ENCODE measurements at regions not wholly inside any gene's neighbourhood (a gene's known extent, or its start where the extent isn't known, plus 50 kb on each side); places are given as distances from the start of the nearest gene placed in this dataset.

- Histone ChIP-seq H4K20me1 (ENCODE audit: insufficient read depth, poor library complexity, severe bottlenecking) (no peaks in the 10 kb centered on the region), H3K4me2 (no peak overlapping the region), H3K4me1 (ENCODE audit: insufficient read depth) (no peaks in the 10 kb centered on the region), H3K9me2 (replicated peaks; ENCODE audit: insufficient read depth) (no peaks in the 10 kb centered on the region), H3K79me2 (no peaks in the 10 kb centered on the region), H2AFZ (no peak overlapping the region), H3K27me3 (no peaks in the 10 kb centered on the region), H3K36me3 (replicated peaks; ENCODE audit: insufficient read depth, low read depth) (no peaks in the 10 kb centered on the region), H3K4me3 (no peak overlapping the region), H3K9me3 (ENCODE audit: low read depth) (no peaks in the 10 kb centered on the region), H3K27ac (no peak overlapping the region)
- DNase-seq (ENCODE audit: low spot score), result no peak
- TF ChIP-seq EZH2phosphoT487 (IDR thresholded peaks at IDR 0.05; ENCODE audit: low read depth, severe bottlenecking, unreplicated experiment), result no peak
- TF ChIP-seq EZH2 (IDR thresholded peaks at IDR 0.05; ENCODE audit: borderline replicate concordance), result no peak
- TF ChIP-seq, protein P1, sequence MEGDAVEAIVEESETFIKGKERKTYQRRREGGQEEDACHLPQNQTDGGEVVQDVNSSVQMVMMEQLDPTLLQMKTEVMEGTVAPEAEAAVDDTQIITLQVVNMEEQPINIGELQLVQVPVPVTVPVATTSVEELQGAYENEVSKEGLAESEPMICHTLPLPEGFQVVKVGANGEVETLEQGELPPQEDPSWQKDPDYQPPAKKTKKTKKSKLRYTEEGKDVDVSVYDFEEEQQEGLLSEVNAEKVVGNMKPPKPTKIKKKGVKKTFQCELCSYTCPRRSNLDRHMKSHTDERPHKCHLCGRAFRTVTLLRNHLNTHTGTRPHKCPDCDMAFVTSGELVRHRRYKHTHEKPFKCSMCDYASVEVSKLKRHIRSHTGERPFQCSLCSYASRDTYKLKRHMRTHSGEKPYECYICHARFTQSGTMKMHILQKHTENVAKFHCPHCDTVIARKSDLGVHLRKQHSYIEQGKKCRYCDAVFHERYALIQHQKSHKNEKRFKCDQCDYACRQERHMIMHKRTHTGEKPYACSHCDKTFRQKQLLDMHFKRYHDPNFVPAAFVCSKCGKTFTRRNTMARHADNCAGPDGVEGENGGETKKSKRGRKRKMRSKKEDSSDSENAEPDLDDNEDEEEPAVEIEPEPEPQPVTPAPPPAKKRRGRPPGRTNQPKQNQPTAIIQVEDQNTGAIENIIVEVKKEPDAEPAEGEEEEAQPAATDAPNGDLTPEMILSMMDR (IDR thresholded peaks at IDR 0.05; ENCODE audit: poor library complexity), result no peak
These were observed 218.5 kb downstream of the SNX13 start for GRCh38 chr7:17721736-17722285.

- no peaks in the 10 kb centered on the region for H3K9me3 ChIP-seq (ENCODE audit: low read depth)
- no peak overlapping the region for H3K27ac ChIP-seq
- H3K79me2 ChIP-seq, result no peaks in the 10 kb centered on the region
- no peak for DNase-seq (ENCODE audit: low spot score)
- H3K27me3 ChIP-seq, result no peaks in the 10 kb centered on the region
- no peaks in the 10 kb centered on the region for H4K20me1 ChIP-seq (ENCODE audit: insufficient read depth, poor library complexity, severe bottlenecking)
- H3K4me1 ChIP-seq (ENCODE audit: insufficient read depth), result no peaks in the 10 kb centered on the region
- 37% methylated on average over 2 of the region's 2 CpGs for WGBS (ENCODE audit: low lambda C conversion rate, missing lambda C conversion rate)
- H3K4me2 ChIP-seq, result no peak overlapping the region
- H3K4me3 ChIP-seq, result no peak overlapping the region
- TF ChIP-seq EZH2 (IDR thresholded peaks at IDR 0.05; ENCODE audit: borderline replicate concordance), result no peak
- TF ChIP-seq, protein P1 (IDR thresholded peaks at IDR 0.05; ENCODE audit: poor library complexity), result no peak
- TF ChIP-seq EZH2phosphoT487 (IDR thresholded peaks at IDR 0.05; ENCODE audit: low read depth, severe bottlenecking, unreplicated experiment), result no peak
- no peaks in the 10 kb centered on the region for H3K36me3 ChIP-seq (replicated peaks; ENCODE audit: insufficient read depth, low read depth)
- H2AFZ ChIP-seq, result no peak overlapping the region
- H3K9me2 ChIP-seq (replicated peaks; ENCODE audit: insufficient read depth), result no peaks in the 10 kb centered on the region
These were observed 217.5 kb downstream of the SNX13 start for GRCh38 chr7:17722798-17723197.

- Histone ChIP-seq H3K4me1 (ENCODE audit: insufficient read depth) (no peaks in the 10 kb centered on the region), H3K27ac (no peak overlapping the region), H3K27me3 (no peaks in the 10 kb centered on the region), H3K4me2 (no peak overlapping the region), H3K79me2 (no peaks in the 10 kb centered on the region), H4K20me1 (ENCODE audit: insufficient read depth, poor library complexity, severe bottlenecking) (no peaks in the 10 kb centered on the region), H3K9me3 (ENCODE audit: low read depth) (no peaks in the 10 kb centered on the region), H3K4me3 (no peak overlapping the region), H2AFZ (no peak overlapping the region), H3K9me2 (replicated peaks; ENCODE audit: insufficient read depth) (no peaks in the 10 kb centered on the region), H3K36me3 (replicated peaks; ENCODE audit: insufficient read depth, low read depth) (no peaks in the 10 kb centered on the region)
- DNase-seq (ENCODE audit: low spot score), result no peak
- TF ChIP-seq EZH2phosphoT487 (IDR thresholded peaks at IDR 0.05; ENCODE audit: low read depth, severe bottlenecking, unreplicated experiment), result no peak
- 73% methylated on average over 2 of the region's 2 CpGs for whole genome bisulfite sequencing (ENCODE audit: low lambda C conversion rate, missing lambda C conversion rate)
These were observed 214.5 kb downstream of the SNX13 start for GRCh38 chr7:17725821-17726220.

- H4K20me1 ChIP-seq (ENCODE audit: insufficient read depth, poor library complexity, severe bottlenecking), result no peaks in the 10 kb centered on the region
- DNase-seq (ENCODE audit: low spot score), result no peak
- H3K9me2 ChIP-seq (replicated peaks; ENCODE audit: insufficient read depth), result no peaks in the 10 kb centered on the region
- no peak overlapping the region for H3K4me2 ChIP-seq
- H3K27me3 ChIP-seq, result no peaks in the 10 kb centered on the region
- no peaks in the 10 kb centered on the region for H3K4me1 ChIP-seq (ENCODE audit: insufficient read depth)
- no peaks in the 10 kb centered on the region for H3K36me3 ChIP-seq (replicated peaks; ENCODE audit: insufficient read depth, low read depth)
- H3K79me2 ChIP-seq, result no peaks in the 10 kb centered on the region
- no peak overlapping the region for H3K4me3 ChIP-seq
- H3K27ac ChIP-seq, result no peak overlapping the region
- no peak for TF ChIP-seq EZH2 (IDR thresholded peaks at IDR 0.05; ENCODE audit: borderline replicate concordance)
- H2AFZ ChIP-seq, result no peak overlapping the region
- 84% methylated on average over 3 of the region's 3 CpGs for WGBS (ENCODE audit: low lambda C conversion rate, missing lambda C conversion rate)
- no peaks in the 10 kb centered on the region for H3K9me3 ChIP-seq (ENCODE audit: low read depth)
These were observed 208.2 kb downstream of the SNX13 start for GRCh38 chr7:17732083-17732482.
